ENCODE measurements at regions not wholly inside any gene's neighbourhood (a gene's known extent, or its start where the extent isn't known, plus 50 kb on each side); places are given as distances from the start of the nearest gene placed in this dataset.

- H3K4me3 ChIP-seq (ENCODE audit: low read depth, low read length) = no peak overlapping the region
- peaks cover 6% of the 10 kb centered on the region for H3K9me3 ChIP-seq (ENCODE audit: control insufficient read depth, insufficient read depth, low read length)
- H3K27ac ChIP-seq (ENCODE audit: low read depth, low read length) = no peak overlapping the region
- no peaks in the 10 kb centered on the region for H3K36me3 ChIP-seq (ENCODE audit: control insufficient read depth, insufficient read depth, low read length)
- 67% methylated on average over 1 of the region's 3 CpGs for WGBS (ENCODE audit: insufficient coverage)
- no peaks in the 10 kb centered on the region for H3K27me3 ChIP-seq (ENCODE audit: control insufficient read depth, insufficient read depth, low read length)
- DNase-seq (ENCODE audit: low read depth in 4 of 6, low spot score in 6 of 6) = no peak
- H3K4me1 ChIP-seq (ENCODE audit: control insufficient read depth, insufficient read depth, low read length) = no peaks in the 10 kb centered on the region
These were observed 182.2 kb downstream of the CMPK2 start for GRCh38 chr2:6683516-6683915.

- peaks cover 8% of the 10 kb centered on the region for H3K9me3 ChIP-seq (ENCODE audit: control insufficient read depth, insufficient read depth, low read length)
- no peaks in the 10 kb centered on the region for H3K27me3 ChIP-seq (ENCODE audit: control insufficient read depth, insufficient read depth, low read length)
- WGBS (ENCODE audit: insufficient coverage) = no CpG with 5 or more reads among the region's 1 CpG
- H3K36me3 ChIP-seq (ENCODE audit: control insufficient read depth, insufficient read depth, low read length) = no peaks in the 10 kb centered on the region
- no peak overlapping the region for H3K4me3 ChIP-seq (ENCODE audit: low read depth, low read length)
- no peak for DNase-seq (ENCODE audit: low read depth in 4 of 6, low spot score in 6 of 6)
- H3K4me1 ChIP-seq (ENCODE audit: control insufficient read depth, insufficient read depth, low read length) = no peaks in the 10 kb centered on the region
- no peak overlapping the region for H3K27ac ChIP-seq (ENCODE audit: low read depth, low read length)
These were observed 180.3 kb downstream of the CMPK2 start for GRCh38 chr2:6685447-6685846.

GRCh38 chr2:6692056-6692455 lies 173.7 kb downstream of the CMPK2 start:
- WGBS (ENCODE audit: insufficient coverage) = 45% methylated on average over 2 of the region's 5 CpGs
- H3K4me1 ChIP-seq (ENCODE audit: control insufficient read depth, insufficient read depth, low read length) = no peaks in the 10 kb centered on the region
- H3K27ac ChIP-seq (ENCODE audit: low read depth, low read length) = no peak overlapping the region
- H3K27me3 ChIP-seq (ENCODE audit: control insufficient read depth, insufficient read depth, low read length) = no peaks in the 10 kb centered on the region
- peak in 3 of 6 donors; percentile 17 to 69 (median 57) for DNase-seq (ENCODE audit: low read depth in 4 of 6, low spot score in 6 of 6)
- H3K4me3 ChIP-seq (ENCODE audit: low read depth, low read length) = no peak overlapping the region
- peaks cover 3% of the 10 kb centered on the region for H3K9me3 ChIP-seq (ENCODE audit: control insufficient read depth, insufficient read depth, low read length)
- H3K36me3 ChIP-seq (ENCODE audit: control insufficient read depth, insufficient read depth, low read length) = no peaks in the 10 kb centered on the region

GRCh38 chr2:6692819-6693218 lies 172.9 kb downstream of the CMPK2 start:
- no CpG with 5 or more reads among the region's 1 CpG for WGBS (ENCODE audit: insufficient coverage)
- H3K27ac ChIP-seq (ENCODE audit: low read depth, low read length) = no peak overlapping the region
- DNase-seq (ENCODE audit: low read depth in 4 of 6, low spot score in 6 of 6) = peak in 1 of 6 donors; percentile 44

GRCh38 chr2:6694555-6694954 lies 171.2 kb downstream of the CMPK2 start:
- peak in 1 of 6 donors; percentile 39 for DNase-seq (ENCODE audit: low read depth in 4 of 6, low spot score in 6 of 6)

More at GRCh38 chr2:6692819-6693218, 172.9 kb downstream of the CMPK2 start:
- Histone ChIP-seq H3K27me3 (ENCODE audit: control insufficient read depth, insufficient read depth, low read length) (no peaks in the 10 kb centered on the region), H3K4me3 (ENCODE audit: low read depth, low read length) (no peak overlapping the region), H3K9me3 (ENCODE audit: control insufficient read depth, insufficient read depth, low read length) (peaks cover 3% of the 10 kb centered on the region), H3K36me3 (ENCODE audit: control insufficient read depth, insufficient read depth, low read length) (no peaks in the 10 kb centered on the region), H3K4me1 (ENCODE audit: control insufficient read depth, insufficient read depth, low read length) (no peaks in the 10 kb centered on the region)

GRCh38 chr2:6700335-6700734 lies 165.4 kb downstream of the CMPK2 start:
- Histone ChIP-seq H3K27ac (ENCODE audit: low read depth, low read length) (no peak overlapping the region), H3K4me3 (ENCODE audit: low read depth, low read length) (no peak overlapping the region), H3K9me3 (ENCODE audit: control insufficient read depth, insufficient read depth, low read length) (peaks cover 3% of the 10 kb centered on the region), H3K36me3 (ENCODE audit: control insufficient read depth, insufficient read depth, low read length) (no peaks in the 10 kb centered on the region), H3K27me3 (ENCODE audit: control insufficient read depth, insufficient read depth, low read length) (no peaks in the 10 kb centered on the region), H3K4me1 (ENCODE audit: control insufficient read depth, insufficient read depth, low read length) (no peaks in the 10 kb centered on the region)
- WGBS (ENCODE audit: insufficient coverage) = 84% methylated on average over 3 of the region's 6 CpGs
- peak in 2 of 6 donors; percentile 69 to 82 for DNase-seq (ENCODE audit: low read depth in 4 of 6, low spot score in 6 of 6)

More at GRCh38 chr2:6694555-6694954, 171.2 kb downstream of the CMPK2 start:
- no peaks in the 10 kb centered on the region for H3K36me3 ChIP-seq (ENCODE audit: control insufficient read depth, insufficient read depth, low read length)
- no peaks in the 10 kb centered on the region for H3K27me3 ChIP-seq (ENCODE audit: control insufficient read depth, insufficient read depth, low read length)
- H3K27ac ChIP-seq (ENCODE audit: low read depth, low read length) = no peak overlapping the region
- H3K4me3 ChIP-seq (ENCODE audit: low read depth, low read length) = no peak overlapping the region
- no peaks in the 10 kb centered on the region for H3K4me1 ChIP-seq (ENCODE audit: control insufficient read depth, insufficient read depth, low read length)
- WGBS (ENCODE audit: insufficient coverage) = 50% methylated on average over 3 of the region's 6 CpGs
- H3K9me3 ChIP-seq (ENCODE audit: control insufficient read depth, insufficient read depth, low read length) = no peaks in the 10 kb centered on the region

GRCh38 chr2:6704077-6704476 lies 161.6 kb downstream of the CMPK2 start:
- no peaks in the 10 kb centered on the region for H3K36me3 ChIP-seq (ENCODE audit: control insufficient read depth, insufficient read depth, low read length)
- no peak for DNase-seq (ENCODE audit: low read depth in 4 of 6, low spot score in 6 of 6)
- no peaks in the 10 kb centered on the region for H3K4me1 ChIP-seq (ENCODE audit: control insufficient read depth, insufficient read depth, low read length)
- no peak overlapping the region for H3K27ac ChIP-seq (ENCODE audit: low read depth, low read length)
- WGBS (ENCODE audit: insufficient coverage) = no CpG with 5 or more reads among the region's 1 CpG
- H3K9me3 ChIP-seq (ENCODE audit: control insufficient read depth, insufficient read depth, low read length) = peaks cover 3% of the 10 kb centered on the region
- no peak overlapping the region for H3K4me3 ChIP-seq (ENCODE audit: low read depth, low read length)
- H3K27me3 ChIP-seq (ENCODE audit: control insufficient read depth, insufficient read depth, low read length) = no peaks in the 10 kb centered on the region

GRCh38 chr2:6721395-6721794 lies 144.3 kb downstream of the CMPK2 start:
- H3K4me3 ChIP-seq (ENCODE audit: low read depth, low read length) = no peak overlapping the region
- DNase-seq (ENCODE audit: low read depth in 4 of 6, low spot score in 6 of 6) = no peak
- no peak overlapping the region for H3K27ac ChIP-seq (ENCODE audit: low read depth, low read length)
- no peaks in the 10 kb centered on the region for H3K36me3 ChIP-seq (ENCODE audit: control insufficient read depth, insufficient read depth, low read length)
- no peaks in the 10 kb centered on the region for H3K9me3 ChIP-seq (ENCODE audit: control insufficient read depth, insufficient read depth, low read length)
- H3K4me1 ChIP-seq (ENCODE audit: control insufficient read depth, insufficient read depth, low read length) = no peaks in the 10 kb centered on the region
- 100% methylated on average over 2 of the region's 2 CpGs for WGBS (ENCODE audit: insufficient coverage)
- no peaks in the 10 kb centered on the region for H3K27me3 ChIP-seq (ENCODE audit: control insufficient read depth, insufficient read depth, low read length)

GRCh38 chr2:6722574-6722973 lies 143.1 kb downstream of the CMPK2 start:
- Histone ChIP-seq H3K4me3 (ENCODE audit: low read depth, low read length) (no peak overlapping the region), H3K4me1 (ENCODE audit: control insufficient read depth, insufficient read depth, low read length) (no peaks in the 10 kb centered on the region), H3K27me3 (ENCODE audit: control insufficient read depth, insufficient read depth, low read length) (no peaks in the 10 kb centered on the region), H3K9me3 (ENCODE audit: control insufficient read depth, insufficient read depth, low read length) (no peaks in the 10 kb centered on the region), H3K36me3 (ENCODE audit: control insufficient read depth, insufficient read depth, low read length) (no peaks in the 10 kb centered on the region), H3K27ac (ENCODE audit: low read depth, low read length) (no peak overlapping the region)
- no CpG with 5 or more reads among the region's 2 CpGs for WGBS (ENCODE audit: insufficient coverage)
- no peak for DNase-seq (ENCODE audit: low read depth in 4 of 6, low spot score in 6 of 6)

GRCh38 chr2:6723865-6724604 lies 141.7 kb downstream of the CMPK2 start:
- no peak overlapping the region for H3K27ac ChIP-seq (ENCODE audit: low read depth, low read length)
- WGBS (ENCODE audit: insufficient coverage) = 80% methylated on average over 5 of the region's 8 CpGs

More at GRCh38 chr2:6723865-6724604, 141.7 kb downstream of the CMPK2 start:
- Histone ChIP-seq H3K36me3 (ENCODE audit: control insufficient read depth, insufficient read depth, low read length) (no peaks in the 10 kb centered on the region), H3K9me3 (ENCODE audit: control insufficient read depth, insufficient read depth, low read length) (no peaks in the 10 kb centered on the region), H3K27me3 (ENCODE audit: control insufficient read depth, insufficient read depth, low read length) (no peaks in the 10 kb centered on the region), H3K4me3 (ENCODE audit: low read depth, low read length) (no peak overlapping the region), H3K4me1 (ENCODE audit: control insufficient read depth, insufficient read depth, low read length) (no peaks in the 10 kb centered on the region)
- peak in 1 of 6 donors; percentile 53 for DNase-seq (ENCODE audit: low read depth in 4 of 6, low spot score in 6 of 6)

Measured in spinal cord (tissue), 9 donors.